HG03175 (cell line): ENCODE measurements at regions not wholly inside any gene's neighbourhood (a gene's known extent, or its start where the extent isn't known, plus 50 kb on each side); places are given as distances from the start of the nearest gene placed in this dataset.

Source experiments
- ATAC-seq: cut with Tn5 transposase; IDR thresholded peaks from one replicate; pipeline ENCODE4 v1.9.1; 2021; ENCODE audit warnings: mild to moderate bottlenecking, moderate library complexity; ENCODE audit not compliant: unreplicated experiment

DNA sequence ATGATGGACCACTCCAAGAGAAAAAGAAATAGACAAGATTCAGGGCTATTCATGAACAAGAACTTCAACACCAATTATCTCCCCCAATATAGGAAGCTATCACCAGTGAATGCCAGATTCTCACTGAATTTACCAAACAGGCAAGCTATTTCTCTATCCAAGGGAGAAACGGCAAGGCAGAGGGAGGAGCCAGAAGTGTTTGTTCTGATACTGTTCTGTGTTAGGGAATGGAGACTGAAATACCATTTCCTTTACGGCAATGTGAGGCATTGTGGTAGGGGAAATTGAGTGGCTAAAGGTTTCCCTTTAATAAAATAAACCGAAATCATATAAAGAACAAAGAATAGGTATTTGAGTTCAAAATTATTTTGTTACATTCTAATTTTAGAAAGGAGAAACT lies 68.0 kb upstream of the ALDH1A1 start:
- ATAC-seq, result no peak

DNA sequence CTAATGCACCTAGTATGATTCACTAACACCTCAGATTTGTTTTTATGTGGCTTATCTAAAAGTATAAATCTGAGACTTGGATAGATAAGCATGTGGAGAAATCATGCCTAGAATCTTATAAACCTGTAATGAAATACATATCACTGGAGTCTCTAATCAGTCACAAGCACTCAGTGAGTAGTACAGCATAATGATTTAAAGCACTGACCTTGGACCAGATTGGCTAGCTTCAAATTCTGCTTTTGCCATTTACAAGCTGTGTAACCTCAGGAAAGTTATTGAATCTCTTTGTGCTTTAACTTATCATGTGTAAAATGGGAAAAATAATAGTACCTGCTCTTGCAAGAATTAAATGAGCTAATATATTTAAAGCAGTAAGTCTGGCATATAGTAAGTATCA lies 61.2 kb upstream of the ALDH1A1 start:
- no peak for ATAC-seq

DNA sequence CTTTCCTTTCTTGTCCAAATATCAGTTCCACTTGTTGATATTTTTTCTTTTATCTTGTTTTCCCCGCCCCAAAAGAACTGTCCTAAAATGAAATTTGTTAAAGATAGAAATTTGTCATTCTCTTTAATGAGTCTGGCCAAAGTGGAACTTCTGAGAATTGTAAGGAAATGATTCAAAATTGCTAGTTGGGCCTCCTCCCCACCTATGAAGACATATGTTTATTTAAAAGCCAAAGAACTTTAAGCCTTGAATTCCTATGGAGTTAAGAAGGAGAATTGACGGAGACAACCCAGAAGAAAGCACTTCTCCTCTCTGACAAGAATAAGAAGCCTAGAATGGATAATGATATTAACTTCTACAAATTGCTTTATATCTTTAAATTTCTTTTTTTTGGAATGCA lies 59.1 kb upstream of the ALDH1A1 start:
- ATAC-seq, result no peak

DNA sequence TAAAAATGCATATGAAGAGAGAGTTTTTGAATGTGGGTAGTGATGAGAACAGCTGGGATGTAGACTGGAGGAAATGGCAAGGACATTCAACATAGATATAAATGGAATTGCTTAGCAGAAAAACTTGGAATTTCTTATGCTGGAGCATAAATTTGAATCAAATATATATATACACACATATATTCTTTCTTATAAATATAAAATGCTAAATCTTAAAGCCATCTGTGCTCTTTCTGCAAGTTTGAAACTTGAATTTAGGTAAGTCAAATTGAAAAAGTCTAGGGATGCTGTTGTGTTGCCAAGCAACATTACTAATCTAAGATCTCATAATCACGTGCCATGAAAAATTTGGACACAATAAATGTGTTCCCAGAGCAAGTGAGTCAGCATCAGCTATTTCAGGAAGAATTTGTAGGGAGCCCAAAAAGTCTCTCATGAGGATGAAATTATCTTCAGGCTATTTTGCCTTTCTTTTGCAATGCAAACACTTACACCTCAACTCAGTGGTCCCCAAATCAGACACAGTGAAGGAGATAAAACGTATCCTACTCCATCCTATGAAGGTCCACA lies 58.4 kb upstream of the ALDH1A1 start:
- no peak for ATAC-seq

DNA sequence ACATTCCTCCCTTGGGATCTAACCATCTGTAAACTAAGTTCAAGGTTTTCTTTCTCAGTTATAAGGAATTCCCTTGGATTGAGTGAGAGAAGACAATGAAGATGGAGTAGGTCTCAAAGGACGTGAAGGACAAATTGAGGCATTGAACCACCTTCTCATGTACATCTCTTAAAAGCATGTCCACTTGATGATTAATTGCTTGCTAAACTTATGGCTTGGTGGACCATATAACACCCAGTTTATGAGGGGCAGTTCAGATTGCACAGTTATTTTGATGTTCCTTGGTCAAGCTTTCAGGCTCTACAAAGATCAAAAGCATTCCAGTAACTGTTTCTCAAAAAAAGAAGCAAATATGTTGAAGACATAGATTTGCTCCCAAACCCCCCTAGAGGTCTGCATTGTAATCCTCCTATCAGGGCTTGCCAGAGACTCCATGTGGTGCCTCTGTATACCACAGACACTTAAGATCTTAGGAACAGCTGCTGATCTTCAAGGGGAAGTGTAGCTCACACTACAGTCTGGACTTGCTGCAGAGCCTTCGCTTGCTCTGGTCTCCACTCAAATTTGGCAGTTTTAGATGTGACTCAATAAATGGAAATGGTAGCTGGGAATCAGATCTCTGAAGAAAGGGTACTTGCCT lies 56.9 kb upstream of the ALDH1A1 start:
- peak; percentile 49 for ATAC-seq

DNA sequence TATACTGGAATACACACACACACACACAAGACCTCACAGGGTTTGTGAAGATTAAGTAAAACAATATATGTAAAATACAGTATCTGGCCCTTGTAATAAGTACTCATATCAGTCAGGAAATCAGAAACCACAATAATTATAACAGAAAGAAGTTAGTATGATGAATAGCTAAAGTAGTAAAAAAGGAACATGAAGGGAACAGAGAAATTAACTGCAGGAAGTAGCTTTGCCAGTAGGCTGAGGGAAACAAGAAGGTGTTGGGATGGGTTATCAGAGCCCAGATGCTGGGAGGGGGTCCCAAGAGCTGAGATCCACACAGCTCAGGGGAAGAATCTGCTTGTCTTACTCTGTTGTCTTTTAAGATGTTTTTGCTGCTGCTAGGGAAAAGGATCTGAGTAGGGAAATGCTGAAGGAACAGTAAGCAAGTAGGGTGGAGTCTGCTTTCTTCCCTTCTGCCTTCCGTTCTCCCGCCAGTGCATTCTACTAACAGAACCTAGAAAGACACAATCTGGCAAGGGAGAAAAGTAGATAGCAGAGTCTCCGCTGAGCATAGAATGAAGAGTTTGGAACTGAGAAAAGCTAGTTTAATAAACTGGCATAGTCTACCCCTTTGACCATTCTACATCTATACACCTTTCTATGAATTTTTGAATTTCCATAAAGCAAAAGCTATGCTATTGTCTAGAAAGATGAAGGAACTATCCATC lies 55.3 kb upstream of the ALDH1A1 start:
- no peak for ATAC-seq

DNA sequence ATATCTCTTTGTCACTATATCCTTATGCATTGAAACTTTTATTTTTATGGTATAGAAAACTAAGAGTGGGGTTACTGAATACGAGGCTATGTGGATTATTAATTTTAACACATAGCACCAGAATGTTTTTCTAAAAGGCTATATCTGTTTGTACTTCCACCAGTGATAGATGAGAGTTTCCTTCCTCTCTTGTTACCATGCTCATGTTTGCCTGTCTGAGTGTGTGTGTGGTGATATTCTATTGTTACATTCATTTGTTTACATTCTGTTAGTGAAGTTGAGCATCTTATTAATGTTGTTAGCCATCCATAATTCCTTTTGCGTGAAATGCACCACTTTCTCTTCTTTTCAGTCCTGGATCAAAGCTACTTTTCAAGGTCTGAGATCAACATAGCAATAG lies 54.1 kb upstream of the ALDH1A1 start:
- no peak for ATAC-seq
